ENCODE measurements at regions not wholly inside any gene's neighbourhood (a gene's known extent, or its start where the extent isn't known, plus 50 kb on each side); places are given as distances from the start of the nearest gene placed in this dataset.
"Not testable (repeated sequence)": the region's sequence is repeated elsewhere in the genome, so short reads cannot be mapped to it uniquely, and the experiment has no call there.

- Histone ChIP-seq H3K9me3 (ENCODE audit: low read depth) (no peaks in the 10 kb centered on the region), H3K27ac (peak overlapping the region; percentile 71), H3K4me2 (no peak overlapping the region), H2AFZ (no peak overlapping the region), H4K20me1 (ENCODE audit: insufficient read depth, poor library complexity, severe bottlenecking) (no peaks in the 10 kb centered on the region), H3K4me1 (ENCODE audit: insufficient read depth) (peaks cover 7% of the 10 kb centered on the region), H3K9me2 (replicated peaks; ENCODE audit: insufficient read depth) (no peaks in the 10 kb centered on the region), H3K79me2 (no peaks in the 10 kb centered on the region), H3K4me3 (no peak overlapping the region), H3K36me3 (replicated peaks; ENCODE audit: insufficient read depth, low read depth) (no peaks in the 10 kb centered on the region), H3K27me3 (no peaks in the 10 kb centered on the region)
- no peak for TF ChIP-seq EZH2phosphoT487 (IDR thresholded peaks at IDR 0.05; ENCODE audit: low read depth, severe bottlenecking, unreplicated experiment)
- TF ChIP-seq EZH2 (IDR thresholded peaks at IDR 0.05; ENCODE audit: borderline replicate concordance): no peak
- TF ChIP-seq CTCF (IDR thresholded peaks at IDR 0.05; ENCODE audit: poor library complexity): no peak
- WGBS (ENCODE audit: low lambda C conversion rate, missing lambda C conversion rate): 53% methylated on average over 6 of the region's 6 CpGs
- peak; percentile 71 for DNase-seq (ENCODE audit: low spot score)
Observed at GRCh38 chr2:204407204-204408014, 137.9 kb upstream of the PARD3B start.

- WGBS (ENCODE audit: low lambda C conversion rate, missing lambda C conversion rate): 83% methylated on average over 2 of the region's 2 CpGs
- not testable (repeated sequence) for H3K4me1 ChIP-seq (ENCODE audit: insufficient read depth); H3K36me3 ChIP-seq (replicated peaks; ENCODE audit: insufficient read depth, low read depth); H3K27me3 ChIP-seq; H3K79me2 ChIP-seq; H3K9me2 ChIP-seq (replicated peaks; ENCODE audit: insufficient read depth); H3K4me2 ChIP-seq; H3K9me3 ChIP-seq (ENCODE audit: low read depth); H3K4me3 ChIP-seq; H3K27ac ChIP-seq; H4K20me1 ChIP-seq (ENCODE audit: insufficient read depth, poor library complexity, severe bottlenecking); H2AFZ ChIP-seq; DNase-seq (ENCODE audit: low spot score)
Observed at GRCh38 chr2:204412782-204413181, 132.5 kb upstream of the PARD3B start.

GRCh38 chr2:204415406-204416181 lies 129.7 kb upstream of the PARD3B start:
- Histone ChIP-seq H3K9me3 (ENCODE audit: low read depth) (no peaks in the 10 kb centered on the region), H3K36me3 (replicated peaks; ENCODE audit: insufficient read depth, low read depth) (no peaks in the 10 kb centered on the region), H3K27ac (no peak overlapping the region), H3K4me1 (ENCODE audit: insufficient read depth) (no peaks in the 10 kb centered on the region), H3K9me2 (replicated peaks; ENCODE audit: insufficient read depth) (no peaks in the 10 kb centered on the region), H3K27me3 (no peaks in the 10 kb centered on the region), H4K20me1 (ENCODE audit: insufficient read depth, poor library complexity, severe bottlenecking) (no peaks in the 10 kb centered on the region), H3K79me2 (no peaks in the 10 kb centered on the region), H2AFZ (no peak overlapping the region), H3K4me2 (no peak overlapping the region), H3K4me3 (no peak overlapping the region)
- WGBS (ENCODE audit: low lambda C conversion rate, missing lambda C conversion rate): 80% methylated on average over 7 of the region's 7 CpGs
- no peak for DNase-seq (ENCODE audit: low spot score)
- no peak for TF ChIP-seq CTCF (IDR thresholded peaks at IDR 0.05; ENCODE audit: poor library complexity)
- no peak for TF ChIP-seq EZH2phosphoT487 (IDR thresholded peaks at IDR 0.05; ENCODE audit: low read depth, severe bottlenecking, unreplicated experiment)
- no peak for TF ChIP-seq EZH2 (IDR thresholded peaks at IDR 0.05; ENCODE audit: borderline replicate concordance)

GRCh38 chr2:204416236-204416635 lies 129.0 kb upstream of the PARD3B start:
- H3K27ac ChIP-seq: no peak overlapping the region
- H3K4me2 ChIP-seq: no peak overlapping the region
- no peak for DNase-seq (ENCODE audit: low spot score)
- no peaks in the 10 kb centered on the region for H3K27me3 ChIP-seq
- H2AFZ ChIP-seq: no peak overlapping the region
- 62% methylated on average over 5 of the region's 5 CpGs for WGBS (ENCODE audit: low lambda C conversion rate, missing lambda C conversion rate)
- TF ChIP-seq CTCF (IDR thresholded peaks at IDR 0.05; ENCODE audit: poor library complexity) (no peak), EZH2 (IDR thresholded peaks at IDR 0.05; ENCODE audit: borderline replicate concordance) (no peak), EZH2phosphoT487 (IDR thresholded peaks at IDR 0.05; ENCODE audit: low read depth, severe bottlenecking, unreplicated experiment) (no peak)
- H3K4me3 ChIP-seq: no peak overlapping the region
- H3K9me3 ChIP-seq (ENCODE audit: low read depth): no peaks in the 10 kb centered on the region
- H3K79me2 ChIP-seq: no peaks in the 10 kb centered on the region
- H3K36me3 ChIP-seq (replicated peaks; ENCODE audit: insufficient read depth, low read depth): no peaks in the 10 kb centered on the region
- H3K4me1 ChIP-seq (ENCODE audit: insufficient read depth): no peaks in the 10 kb centered on the region
- no peaks in the 10 kb centered on the region for H3K9me2 ChIP-seq (replicated peaks; ENCODE audit: insufficient read depth)
- H4K20me1 ChIP-seq (ENCODE audit: insufficient read depth, poor library complexity, severe bottlenecking): no peaks in the 10 kb centered on the region
